GM12891 (cell line): ENCODE measurements at regions not wholly inside any gene's neighbourhood (a gene's known extent, or its start where the extent isn't known, plus 50 kb on each side); places are given as distances from the start of the nearest gene placed in this dataset.

Experiments
- POLR2A ChIP-seq: IDR thresholded peaks from 2 replicates; pipeline ENCODE4 v1.6.1; 2011; ENCODE audit warnings: low read depth, low read length, control low read depth
- POLR2AphosphoS5 ChIP-seq: IDR thresholded peaks from 2 replicates; pipeline ENCODE4 v1.6.1; 2011; ENCODE audit warnings: low read depth, low read length, control low read depth
- TAF1 ChIP-seq: IDR thresholded peaks from 2 replicates; pipeline ENCODE4 v1.6.1; 2011; ENCODE audit warnings: low read depth, low read length, control low read depth

DNA sequence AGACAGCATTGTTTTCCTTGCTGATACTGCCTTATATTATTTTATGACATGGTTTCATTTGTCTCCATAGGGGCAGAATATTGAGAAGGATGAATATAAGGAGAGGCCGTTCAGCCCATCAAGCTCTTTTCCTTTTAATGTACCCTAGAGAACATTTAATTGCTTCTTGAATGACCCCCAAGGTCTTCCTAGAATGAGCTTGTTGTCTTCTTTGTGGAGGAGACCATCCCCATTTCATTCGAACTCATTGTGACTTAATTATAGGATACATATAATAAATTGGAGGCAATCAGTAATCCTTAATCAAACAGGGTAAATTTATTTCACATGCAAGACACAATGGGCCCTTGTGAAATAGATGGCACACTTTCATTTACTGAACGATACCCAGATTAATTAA lies 231.3 kb downstream of the MDFIC start:
- no peak for TF ChIP-seq TAF1
- no peak for TF ChIP-seq POLR2A
- no peak for TF ChIP-seq POLR2AphosphoS5
